Esophagus muscularis mucosa (tissue), 4 donors: ENCODE measurements at regions not wholly inside any gene's neighbourhood (a gene's known extent, or its start where the extent isn't known, plus 50 kb on each side); places are given as distances from the start of the nearest gene placed in this dataset.

ENCODE experiments used
- EP300 ChIP-seq: sonication (generic); formaldehyde crosslinking; IDR thresholded peaks from one replicate; pipeline ENCODE4 v1.6.1; 2017; ENCODE audit warnings: antibody characterized with exemption
- POLR2A ChIP-seq: fragments of 450-650 bp; IDR thresholded peaks from one replicate; pipeline ENCODE4 v1.6.1; 2017; ENCODE audit warnings: antibody characterized with exemption, moderate library complexity, mild to moderate bottlenecking, low read depth
- POLR2AphosphoS5 ChIP-seq, 2 donors: sonication (generic); formaldehyde crosslinking; IDR thresholded peaks; one replicate each; pipeline ENCODE4 v1.6.1; 2017; ENCODE audit warnings: antibody characterized with exemption in 2 of 2
- TF ChIP-seq, protein P1 (sequence below), 3 experiments: fragments of 200-600 bp in 2 of 3; fragments of 450-650 bp in 1 of 3; sonication (generic) in 2 of 3; IDR thresholded peaks; one replicate each; pipeline ENCODE4 v1.5.1; 2017 to 2019; ENCODE audit warnings: antibody characterized with exemption in 3 of 3, mild to moderate bottlenecking in 2 of 3, moderate library complexity in 1 of 3

DNA sequence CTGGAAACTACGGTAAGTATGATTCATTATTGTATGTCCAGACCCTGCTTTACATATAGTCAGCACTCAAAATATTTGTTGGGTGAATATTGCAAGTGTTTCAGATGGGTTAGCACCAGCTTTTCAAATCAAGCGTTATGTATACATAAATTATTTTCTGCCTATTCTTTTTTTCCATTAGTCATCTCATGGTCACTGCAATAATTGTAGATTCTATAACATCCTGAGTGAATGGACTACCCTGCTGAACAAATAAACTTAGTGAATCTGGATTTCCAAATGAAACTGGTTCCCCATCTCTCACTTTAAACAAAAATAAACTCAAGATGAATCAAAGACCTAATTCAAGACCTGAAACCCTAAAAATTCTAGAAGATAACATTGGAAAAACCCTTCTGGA, 152.3 kb downstream of the DIO2 start:
- TF ChIP-seq, protein P1, sequence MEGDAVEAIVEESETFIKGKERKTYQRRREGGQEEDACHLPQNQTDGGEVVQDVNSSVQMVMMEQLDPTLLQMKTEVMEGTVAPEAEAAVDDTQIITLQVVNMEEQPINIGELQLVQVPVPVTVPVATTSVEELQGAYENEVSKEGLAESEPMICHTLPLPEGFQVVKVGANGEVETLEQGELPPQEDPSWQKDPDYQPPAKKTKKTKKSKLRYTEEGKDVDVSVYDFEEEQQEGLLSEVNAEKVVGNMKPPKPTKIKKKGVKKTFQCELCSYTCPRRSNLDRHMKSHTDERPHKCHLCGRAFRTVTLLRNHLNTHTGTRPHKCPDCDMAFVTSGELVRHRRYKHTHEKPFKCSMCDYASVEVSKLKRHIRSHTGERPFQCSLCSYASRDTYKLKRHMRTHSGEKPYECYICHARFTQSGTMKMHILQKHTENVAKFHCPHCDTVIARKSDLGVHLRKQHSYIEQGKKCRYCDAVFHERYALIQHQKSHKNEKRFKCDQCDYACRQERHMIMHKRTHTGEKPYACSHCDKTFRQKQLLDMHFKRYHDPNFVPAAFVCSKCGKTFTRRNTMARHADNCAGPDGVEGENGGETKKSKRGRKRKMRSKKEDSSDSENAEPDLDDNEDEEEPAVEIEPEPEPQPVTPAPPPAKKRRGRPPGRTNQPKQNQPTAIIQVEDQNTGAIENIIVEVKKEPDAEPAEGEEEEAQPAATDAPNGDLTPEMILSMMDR (IDR thresholded peaks at IDR 0.05), result no peak
- TF ChIP-seq POLR2A, result no peak
- no peak for TF ChIP-seq POLR2AphosphoS5 (IDR thresholded peaks at IDR 0.05)
- no peak for TF ChIP-seq EP300
